Fibroblast of skin of left quadriceps (primary cell): ENCODE measurements at regions not wholly inside any gene's neighbourhood (a gene's known extent, or its start where the extent isn't known, plus 50 kb on each side); places are given as distances from the start of the nearest gene placed in this dataset.
"Not testable (repeated sequence)": the region's sequence is repeated elsewhere in the genome, so short reads cannot be mapped to it uniquely, and the experiment has no call there.

Experiments
- DNase-seq, 2 experiments: peaks; one replicate each; pipeline ENCODE4 v3.0.0-alpha.2; 2013; ENCODE audit warnings: low read depth in 2 of 2

GRCh38 chr9:102941868-102942267 is 53.3 kb upstream of the CYLC2 start:
- no peak for DNase-seq

- DNase-seq, result no peak
Measured at GRCh38 chr9:102922526-102922925, 72.6 kb upstream of the CYLC2 start.

GRCh38 chr9:102911185-102911584 is 83.9 kb upstream of the CYLC2 start:
- no peak for DNase-seq

- not testable (repeated sequence) for DNase-seq
Measured at GRCh38 chr9:102905795-102906194, 89.3 kb upstream of the CYLC2 start.

GRCh38 chr9:102892025-102892424 is 103.1 kb upstream of the CYLC2 start:
- DNase-seq, result no peak

GRCh38 chr9:102888747-102889146 is 106.4 kb upstream of the CYLC2 start:
- not testable (repeated sequence) for DNase-seq

GRCh38 chr9:102875687-102876086 is 119.4 kb upstream of the CYLC2 start:
- no peak for DNase-seq

GRCh38 chr9:102867488-102867887 is 127.6 kb upstream of the CYLC2 start:
- peak; percentile 18 to 20 for DNase-seq

- no peak for DNase-seq
Measured at GRCh38 chr9:102862478-102862877, 132.7 kb upstream of the CYLC2 start.

GRCh38 chr9:102855641-102856040 is 139.5 kb upstream of the CYLC2 start:
- peak; percentile 4 for DNase-seq

GRCh38 chr9:102845827-102846371 is 149.2 kb upstream of the CYLC2 start:
- no peak for DNase-seq

- no peak for DNase-seq
Measured at GRCh38 chr9:102844716-102845115, 150.4 kb upstream of the CYLC2 start.

GRCh38 chr9:102842423-102842822 is 152.7 kb upstream of the CYLC2 start:
- DNase-seq, result no peak

- no peak for DNase-seq
Measured at GRCh38 chr9:102841376-102841775, 153.8 kb upstream of the CYLC2 start.

- no peak for DNase-seq
Measured at GRCh38 chr9:102840335-102840734, 154.8 kb upstream of the CYLC2 start.

GRCh38 chr9:102832814-102833213 is 162.3 kb upstream of the CYLC2 start:
- no peak for DNase-seq

GRCh38 chr9:102796244-102796643 is 198.9 kb upstream of the CYLC2 start:
- DNase-seq, result no peak

- no peak for DNase-seq
Measured at GRCh38 chr9:102795532-102795931, 199.6 kb upstream of the CYLC2 start.

GRCh38 chr9:102779356-102779755 is 215.8 kb upstream of the CYLC2 start:
- peak; percentile 28 to 32 for DNase-seq

GRCh38 chr9:102778746-102779145 is 216.4 kb upstream of the CYLC2 start:
- peak in 1 of 2 experiments; percentile 3 for DNase-seq

- DNase-seq, result no peak
Measured at GRCh38 chr9:102770704-102771103, 224.4 kb upstream of the CYLC2 start.

GRCh38 chr9:102769307-102769706 is 225.8 kb upstream of the CYLC2 start:
- no peak for DNase-seq

- DNase-seq, result no peak
Measured at GRCh38 chr9:102768002-102768401, 227.1 kb upstream of the CYLC2 start.

GRCh38 chr9:102767076-102767475 is 228.1 kb upstream of the CYLC2 start:
- no peak for DNase-seq
